LNCAP (cell line): ENCODE measurements at regions not wholly inside any gene's neighbourhood (a gene's known extent, or its start where the extent isn't known, plus 50 kb on each side); places are given as distances from the start of the nearest gene placed in this dataset.

Experiments
- CTCF ChIP-seq: fragments of 450-650 bp; IDR thresholded peaks from 2 replicates; pipeline ENCODE4 v1.5.1; 2017; ENCODE audit warnings: mild to moderate bottlenecking

GRCh38 chr1:165109013-165109412 lies 247.5 kb downstream of the LMX1A start:
- TF ChIP-seq CTCF = no peak

GRCh38 chr1:165080253-165080896 lies 276.1 kb downstream of the LMX1A start:
- TF ChIP-seq CTCF = no peak

- TF ChIP-seq CTCF = no peak
These were observed 278.1 kb downstream of the LMX1A start for GRCh38 chr1:165078391-165078790.

GRCh38 chr1:165075725-165076370 lies 280.7 kb downstream of the LMX1A start:
- peak; percentile 80 for TF ChIP-seq CTCF

- TF ChIP-seq CTCF = peak; percentile 88
These were observed 283.1 kb downstream of the LMX1A start for GRCh38 chr1:165073185-165074007.

GRCh38 chr1:165070675-165071074 lies 285.8 kb downstream of the LMX1A start:
- no peak for TF ChIP-seq CTCF

- no peak for TF ChIP-seq CTCF
These were observed 286.7 kb downstream of the LMX1A start for GRCh38 chr1:165069829-165070228.
